Gastroesophageal sphincter (tissue), 4 donors: ENCODE measurements at regions not wholly inside any gene's neighbourhood (a gene's known extent, or its start where the extent isn't known, plus 50 kb on each side); places are given as distances from the start of the nearest gene placed in this dataset.

ENCODE experiments used
- ATAC-seq: fragments of 150-250 bp; one replicate; pipeline ENCODE4 v1.9.1; 2016; ENCODE audit warnings: mild to moderate bottlenecking, moderate library complexity
- H3K27ac ChIP-seq, 4 donors: fragments of 200-600 bp; sonication (generic) in 3 of 4; 1 replicate in 3 of 4; 2 replicates in 1 of 4; pipeline ENCODE4 v1.5.1; 2016 to 2019
- H3K27me3 ChIP-seq: fragments of 200-600 bp; sonication (generic); one replicate; pipeline ENCODE4 v1.5.1; 2019
- H3K36me3 ChIP-seq, 2 donors: fragments of 200-600 bp; sonication (generic); one replicate each; pipeline ENCODE4 v1.5.1; 2019; ENCODE audit warnings: control low read depth in 1 of 2
- H3K4me1 ChIP-seq, 3 donors: fragments of 200-600 bp; sonication (generic); 1 replicate in 2 of 3; 2 replicates in 1 of 3; pipeline ENCODE4 v1.5.1; 2016 to 2019; ENCODE audit warnings: control low read depth in 2 of 3
- H3K4me3 ChIP-seq, 2 donors: fragments of 200-600 bp; sonication (generic); one replicate each; pipeline ENCODE4 v1.5.1; 2019; ENCODE audit warnings: mild to moderate bottlenecking in 1 of 2, moderate library complexity in 1 of 2
- H3K9me3 ChIP-seq, 3 donors: fragments of 200-600 bp; sonication (generic); one replicate each; pipeline ENCODE4 v1.5.1; 2017 to 2019; ENCODE audit warnings: control low read depth in 2 of 3
- CTCF ChIP-seq, 4 experiments: fragments of 200-600 bp in 2 of 4; fragments of 450-650 bp in 2 of 4; sonication (generic) in 1 of 4; IDR thresholded peaks; one replicate each; pipeline ENCODE4 v1.5.1; 2017 to 2019; ENCODE audit warnings: antibody characterized with exemption in 4 of 4, mild to moderate bottlenecking in 2 of 4, moderate library complexity in 2 of 4
- EP300 ChIP-seq: sonication (generic); formaldehyde crosslinking; IDR thresholded peaks from one replicate; pipeline ENCODE4 v1.6.1; 2017; ENCODE audit warnings: antibody characterized with exemption, mild to moderate bottlenecking
- POLR2A ChIP-seq, 2 donors: fragments of 450-650 bp; IDR thresholded peaks; one replicate each; pipeline ENCODE4 v1.6.1; 2017; ENCODE audit warnings: antibody characterized with exemption in 2 of 2, mild to moderate bottlenecking in 2 of 2, moderate library complexity in 1 of 2
- POLR2AphosphoS5 ChIP-seq: sonication (generic); formaldehyde crosslinking; IDR thresholded peaks from one replicate; pipeline ENCODE4 v1.6.1; 2017; ENCODE audit warnings: antibody characterized with exemption
- WGBS, 2 donors: methylation state at CpG; one replicate each; pipeline ENCODE4 v1.1.5; 2018; ENCODE audit warnings: low coverage in 1 of 2; 5-methylcytosine and 5-hydroxymethylcytosine counted together

GRCh38 chr1:221449194-221449593 is 292.7 kb downstream of the DUSP10 start:
- 67% methylated on average over 2 of the region's 2 CpGs; no CpG with 5 or more reads in 1 of the 2 donors for WGBS, 2 donors
- H3K9me3 ChIP-seq = no peaks in the 10 kb centered on the region
- peaks cover 0 to 22% (median 7%) of the 10 kb centered on the region in 3 donors for H3K4me1 ChIP-seq
- no peak overlapping the region for H3K4me3 ChIP-seq
- TF ChIP-seq CTCF (IDR thresholded peaks at IDR 0.05) (no peak), POLR2A (IDR thresholded peaks at IDR 0.05) (no peak), EP300 (no peak), POLR2AphosphoS5 (no peak)
- H3K27me3 ChIP-seq = no peaks in the 10 kb centered on the region
- no peaks in the 10 kb centered on the region for H3K36me3 ChIP-seq
- no peak for ATAC-seq
- peak overlapping the region in 2 of 4 donors; percentile 53 to 57 for H3K27ac ChIP-seq

GRCh38 chr1:221449801-221450470 is 292.0 kb downstream of the DUSP10 start:
- no peak for ATAC-seq
- no peaks in the 10 kb centered on the region for H3K27me3 ChIP-seq
- no peaks in the 10 kb centered on the region for H3K9me3 ChIP-seq
- no peaks in the 10 kb centered on the region for H3K36me3 ChIP-seq
- peaks cover 0 to 19% (median 5%) of the 10 kb centered on the region in 3 donors for H3K4me1 ChIP-seq
- TF ChIP-seq EP300 (no peak), CTCF (IDR thresholded peaks at IDR 0.05) (no peak), POLR2A (IDR thresholded peaks at IDR 0.05) (no peak), POLR2AphosphoS5 (no peak)
- WGBS, 2 donors = 90 to 100% methylated on average over 1 to 3 of the region's 3 CpGs
- no peak overlapping the region for H3K4me3 ChIP-seq
- no peak overlapping the region for H3K27ac ChIP-seq

- Histone ChIP-seq H3K4me1 (peaks cover 0 to 19% (median 5%) of the 10 kb centered on the region in 3 donors), H3K27me3 (no peaks in the 10 kb centered on the region), H3K27ac (no peak overlapping the region), H3K36me3 (no peaks in the 10 kb centered on the region), H3K4me3 (no peak overlapping the region), H3K9me3 (no peaks in the 10 kb centered on the region)
- 86 to 100% methylated on average over 1 of the region's 1 CpG for WGBS, 2 donors
- TF ChIP-seq EP300 (no peak), POLR2A (IDR thresholded peaks at IDR 0.05) (no peak), CTCF (IDR thresholded peaks at IDR 0.05) (no peak), POLR2AphosphoS5 (no peak)
- ATAC-seq = no peak
These were observed 290.1 kb downstream of the DUSP10 start for GRCh38 chr1:221451741-221452140.

- TF ChIP-seq CTCF (IDR thresholded peaks at IDR 0.05) = no peak
- TF ChIP-seq POLR2A (IDR thresholded peaks at IDR 0.05) = no peak
- TF ChIP-seq POLR2AphosphoS5 = no peak
- TF ChIP-seq EP300 = no peak
- Histone ChIP-seq H3K9me3 (no peaks in the 10 kb centered on the region), H3K4me3 (no peak overlapping the region), H3K27me3 (no peaks in the 10 kb centered on the region), H3K4me1 (peaks cover 0 to 19% (median 4%) of the 10 kb centered on the region in 3 donors), H3K27ac (no peak overlapping the region), H3K36me3 (no peaks in the 10 kb centered on the region)
- WGBS, 2 donors = 63 to 80% methylated on average over 1 to 2 of the region's 2 CpGs
- ATAC-seq = no peak
These were observed 287.8 kb downstream of the DUSP10 start for GRCh38 chr1:221454096-221454495.

GRCh38 chr1:221456918-221457317 is 285.0 kb downstream of the DUSP10 start:
- peak overlapping the region in 3 of 4 donors; percentile 69 to 79 (median 75) for H3K27ac ChIP-seq
- no peaks in the 10 kb centered on the region for H3K9me3 ChIP-seq
- no peaks in the 10 kb centered on the region for H3K27me3 ChIP-seq
- no peaks in the 10 kb centered on the region for H3K36me3 ChIP-seq
- H3K4me1 ChIP-seq = peaks cover 0 to 23% (median 4%) of the 10 kb centered on the region in 3 donors
- WGBS, 2 donors = 82% methylated on average over 4 of the region's 4 CpGs; no CpG with 5 or more reads in 1 of the 2 donors
- no peak for ATAC-seq
- TF ChIP-seq EP300 (no peak), POLR2A (IDR thresholded peaks at IDR 0.05) (no peak), POLR2AphosphoS5 (no peak), CTCF (IDR thresholded peaks at IDR 0.05) (no peak)
- no peak overlapping the region for H3K4me3 ChIP-seq
